Right ventricle myocardium superior (tissue), 1 donor: ENCODE measurements at regions not wholly inside any gene's neighbourhood (a gene's known extent, or its start where the extent isn't known, plus 50 kb on each side); places are given as distances from the start of the nearest gene placed in this dataset.

Experiments used
- ATAC-seq: fragments of 200-7000 bp; cut with Tn5 transposase; one replicate; pipeline ENCODE4 v1.9.1; 2020; ENCODE audit warnings: mild to moderate bottlenecking; ENCODE audit not compliant: poor library complexity
- DNase-seq: peaks from one replicate; pipeline ENCODE4 v3.0.0-alpha.2; 2020
- intact Hi-C: fragments of 100-400 bp; cut with DNase I; formaldehyde crosslinking; loops from one replicate; pipeline ENCODE4 v1.11.2; 2022
- donor health status: DM: no; HTN: yes; CAD: no; lungs with severe emphysema.

- ATAC-seq (peak; percentile 41), DNase-seq (no peak)
- intact Hi-C loops = no loop called here
Measured at GRCh38 chr18:31213641-31214040, 51.0 kb upstream of the DSC1 start.

DNA sequence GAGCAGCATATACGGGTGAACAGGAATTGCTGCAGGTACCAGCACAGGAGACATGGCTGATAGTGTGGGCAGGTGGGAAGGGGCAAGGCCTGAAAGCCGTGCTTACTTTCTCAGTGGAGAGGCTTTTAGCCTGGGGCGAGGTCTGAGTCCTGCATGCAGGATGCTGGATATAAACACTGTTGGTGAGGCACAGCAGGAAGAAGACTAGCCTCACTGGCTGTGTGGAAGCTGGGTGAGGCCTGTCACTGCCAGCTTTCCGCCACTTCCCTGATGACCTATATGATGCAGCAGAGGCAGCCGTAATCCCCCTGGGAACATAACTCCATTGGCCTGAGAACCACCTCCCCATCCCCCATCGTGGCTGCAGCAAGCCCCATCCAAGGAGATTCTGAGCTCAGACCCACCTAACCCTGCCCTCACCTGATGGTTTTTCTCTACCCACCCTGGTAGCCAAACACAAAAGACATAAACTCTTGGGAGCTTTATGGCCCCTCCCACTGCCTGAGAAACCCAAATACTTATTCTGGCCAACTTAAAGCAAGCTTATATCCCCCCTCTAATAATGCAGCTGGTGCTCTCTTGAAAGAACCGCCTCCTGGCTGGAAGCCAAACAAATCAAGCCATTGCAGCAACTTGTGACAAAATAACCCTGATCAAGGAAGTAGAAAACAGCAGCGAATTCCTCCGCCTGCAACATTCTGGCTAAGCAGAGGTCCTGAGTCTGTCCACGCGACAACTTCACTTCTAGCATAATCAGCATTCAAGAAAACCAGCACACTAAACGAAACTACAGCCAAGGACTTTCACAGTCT lies 54.6 kb upstream of the DSC1 start:
- DNase-seq = no peak
- intact Hi-C loops = no loop called here

DNA sequence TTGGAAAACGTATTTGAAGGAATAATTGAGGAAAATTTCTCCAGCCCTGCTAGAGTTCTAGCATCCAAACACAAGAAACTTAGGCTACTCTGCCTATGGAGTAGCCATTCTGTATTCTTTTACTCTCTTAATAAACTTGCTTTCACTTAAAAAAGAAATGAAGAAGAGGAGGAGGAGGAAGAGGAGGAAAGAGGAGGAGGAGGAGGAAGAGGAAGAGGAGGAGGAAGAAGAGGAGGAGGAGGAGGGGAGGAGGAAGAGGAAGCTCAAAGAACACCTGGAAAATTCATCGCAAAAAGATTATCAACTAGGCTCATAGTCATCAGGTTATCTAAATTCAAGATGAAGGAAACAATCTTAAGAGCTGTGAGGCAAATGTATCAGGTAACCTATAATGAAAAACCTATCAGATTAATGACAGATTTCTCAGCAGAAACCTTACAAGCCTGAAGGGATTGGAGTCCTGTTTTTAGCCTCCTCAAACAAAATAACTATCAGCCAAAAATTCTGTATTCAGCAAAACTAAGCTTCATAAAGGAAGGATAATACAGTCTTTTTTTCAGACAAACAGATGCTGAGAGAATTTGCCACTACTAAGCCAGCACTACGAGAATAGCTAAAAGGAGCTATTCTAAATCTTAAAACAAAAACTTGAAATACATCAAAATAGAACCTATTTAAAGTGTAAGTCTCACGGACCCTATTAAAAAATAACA lies 56.2 kb upstream of the DSC1 start:
- intact Hi-C loops = no loop called here
- DNase-seq = no peak
- no peak for ATAC-seq

More for the DNA sequence above, 54.6 kb upstream of the DSC1 start:
- peak; percentile 15 for ATAC-seq

GRCh38 chr18:31219395-31219794 lies 56.7 kb upstream of the DSC1 start:
- ATAC-seq (no peak), DNase-seq (no peak)
- intact Hi-C loops = no loop called here

DNA sequence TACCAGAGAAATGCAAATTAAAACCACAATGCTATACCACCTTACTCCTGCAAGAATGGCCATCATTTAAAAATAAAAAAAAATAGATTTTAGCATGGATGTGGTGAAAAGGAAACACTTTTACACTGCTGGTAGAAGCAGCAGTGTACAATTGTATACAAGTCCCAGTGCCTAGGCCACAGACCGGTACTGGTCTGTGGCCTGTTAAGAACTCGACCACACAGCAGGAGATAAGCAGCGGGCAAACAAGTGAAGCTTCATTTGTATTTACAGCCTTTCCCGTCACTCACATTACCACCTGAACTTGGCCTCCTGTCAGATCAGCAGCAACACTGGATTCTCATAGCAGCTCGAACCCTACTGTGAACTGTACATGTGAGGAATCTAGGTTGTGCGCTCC lies 60.7 kb upstream of the DSC1 start:
- no peak for DNase-seq
- intact Hi-C loops = no loop called here
- ATAC-seq = no peak

GRCh38 chr18:31225668-31226067 lies 63.0 kb upstream of the DSC1 start:
- DNase-seq (peak; percentile 63), ATAC-seq (peak; percentile 91)
- intact Hi-C loops = no loop called here

- DNase-seq (no peak), ATAC-seq (peak; percentile 60)
- intact Hi-C loops = no loop called here
Measured at GRCh38 chr18:31227497-31228229, 65.0 kb upstream of the DSC1 start.

DNA sequence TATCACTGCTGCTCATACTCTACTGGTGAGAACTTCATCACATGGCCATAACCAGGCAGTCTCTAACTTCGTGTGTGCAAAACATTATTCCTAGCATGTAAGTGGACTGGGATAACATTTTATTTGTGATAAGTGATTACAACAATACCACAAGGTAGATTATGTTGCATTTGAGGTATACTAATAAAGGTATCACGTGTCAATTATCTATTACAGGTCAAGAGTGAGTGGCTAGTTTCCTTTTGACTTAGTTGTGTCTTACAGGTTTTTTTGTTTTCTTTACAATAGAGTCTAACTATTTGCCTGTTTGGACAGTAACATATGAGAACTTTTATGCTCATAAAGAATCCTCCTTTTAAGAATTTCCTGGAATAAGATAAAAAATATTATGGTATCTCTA lies 67.2 kb upstream of the DSC1 start:
- intact Hi-C loops = no loop called here
- DNase-seq (no peak), ATAC-seq (no peak)

DNA sequence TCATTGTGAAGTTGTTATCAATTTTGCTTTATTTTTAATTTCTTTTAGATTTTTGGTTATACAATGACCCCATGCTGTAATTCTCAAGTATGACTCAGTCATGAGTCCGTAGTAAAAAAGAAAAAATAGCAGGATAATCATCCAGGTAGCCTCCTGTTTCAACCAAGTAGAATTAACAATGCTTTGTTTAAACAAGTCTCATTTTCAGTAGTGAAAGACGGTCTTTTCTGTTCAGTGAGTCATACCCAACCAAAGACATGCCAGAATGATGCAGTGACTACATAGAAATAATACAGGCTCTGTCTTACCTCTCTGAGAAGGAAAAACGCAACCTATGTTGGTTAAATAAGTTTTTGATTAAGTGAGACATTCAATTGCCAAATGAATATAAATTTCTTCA lies 67.8 kb upstream of the DSC1 start:
- DNase-seq (no peak), ATAC-seq (no peak)
- intact Hi-C loops = no loop called here

DNA sequence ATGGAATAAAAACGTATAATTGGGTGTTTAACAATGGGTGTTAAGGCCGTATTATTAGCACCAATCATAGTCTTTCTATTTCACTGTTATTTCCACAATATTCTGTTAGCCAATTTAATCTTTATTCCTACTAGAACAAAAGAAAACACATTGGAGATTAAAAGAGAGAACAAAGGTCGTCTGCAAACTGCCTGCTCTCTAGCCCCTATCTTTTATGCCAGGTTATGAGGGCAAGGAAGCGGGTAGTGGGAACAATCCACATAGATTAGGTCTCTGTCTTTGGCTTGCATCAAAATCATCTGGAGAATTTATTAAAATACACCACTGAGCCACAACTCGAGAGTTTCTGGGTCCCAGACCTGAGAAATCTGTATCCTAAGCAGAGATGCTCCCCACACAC lies 69.4 kb upstream of the DSC1 start:
- no peak for DNase-seq
- intact Hi-C loops = no loop called here
- ATAC-seq = no peak

- no peak for DNase-seq
- intact Hi-C loops = no loop called here
- ATAC-seq = no peak
Measured at GRCh38 chr18:31232775-31233424, 70.2 kb upstream of the DSC1 start.

GRCh38 chr18:31233621-31234275 lies 71.1 kb upstream of the DSC1 start:
- peak; percentile 92 for ATAC-seq

GRCh38 chr18:31235856-31236255 lies 73.2 kb upstream of the DSC1 start:
- no peak for ATAC-seq
- no peak for DNase-seq
- intact Hi-C loops = no loop called here

More at GRCh38 chr18:31233621-31234275, 71.1 kb upstream of the DSC1 start:
- no peak for DNase-seq
- intact Hi-C loops = no loop called here

GRCh38 chr18:31237142-31237541 lies 74.5 kb upstream of the DSC1 start:
- ATAC-seq (no peak), DNase-seq (no peak)
- intact Hi-C loops = no loop called here

DNA sequence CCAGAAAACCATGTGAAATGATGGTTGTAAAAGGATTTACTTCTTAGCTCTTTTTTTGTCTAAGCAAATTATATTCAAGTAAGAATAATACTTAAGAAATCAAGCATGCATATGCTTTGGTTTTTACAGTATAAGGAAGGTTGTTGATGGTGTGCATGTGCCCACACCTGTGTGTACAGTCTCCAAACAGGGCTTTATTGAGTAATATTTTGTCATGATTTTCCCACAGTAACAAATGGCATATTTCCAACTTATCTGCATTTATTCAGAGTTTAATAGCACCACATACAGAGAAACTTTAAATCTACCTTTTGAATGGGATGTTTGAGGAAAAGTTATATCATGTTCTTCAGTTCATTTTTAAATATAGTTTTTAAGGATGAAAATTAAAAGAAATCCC lies 76.5 kb upstream of the DSG1 start:
- ATAC-seq = no peak
- no peak for DNase-seq
- intact Hi-C loops = no loop called here

DNA sequence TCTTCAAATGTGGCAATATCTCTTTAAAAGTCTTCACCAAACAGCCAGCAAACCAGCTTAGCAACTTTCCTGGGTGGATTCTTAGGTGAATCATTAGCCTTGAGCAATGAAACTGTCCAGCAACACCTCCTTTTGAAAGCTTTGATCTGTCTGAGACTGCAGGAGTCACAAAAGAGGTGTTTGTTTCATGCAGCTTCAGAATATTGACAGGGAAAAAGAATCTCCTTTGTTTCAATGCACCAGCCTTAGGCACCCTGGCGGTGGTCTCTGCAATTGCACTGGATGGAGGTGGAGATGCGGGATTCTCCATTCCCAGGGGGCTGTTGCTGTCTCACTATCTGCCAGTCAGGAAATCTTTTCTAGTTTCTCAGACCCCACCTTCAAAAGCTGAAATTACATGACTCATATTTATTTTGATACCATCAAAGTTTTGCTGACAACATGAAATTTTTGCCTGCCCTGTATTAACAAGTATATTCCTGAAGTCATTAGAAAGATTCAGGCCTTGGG lies 76.0 kb upstream of the DSG1 start:
- intact Hi-C loops = no loop called here
- no peak for ATAC-seq
- no peak for DNase-seq

- intact Hi-C loops = no loop called here
Measured at GRCh38 chr18:31243740-31244512, 74.0 kb upstream of the DSG1 start.

More at GRCh38 chr18:31243740-31244512, 74.0 kb upstream of the DSG1 start:
- ATAC-seq (peak; percentile 38), DNase-seq (no peak)
